ENCODE measurements at regions not wholly inside any gene's neighbourhood (a gene's known extent, or its start where the extent isn't known, plus 50 kb on each side); places are given as distances from the start of the nearest gene placed in this dataset.
A peak's percentile ranks its signal among the peaks of the same experiment; 100 is the strongest.

DNA sequence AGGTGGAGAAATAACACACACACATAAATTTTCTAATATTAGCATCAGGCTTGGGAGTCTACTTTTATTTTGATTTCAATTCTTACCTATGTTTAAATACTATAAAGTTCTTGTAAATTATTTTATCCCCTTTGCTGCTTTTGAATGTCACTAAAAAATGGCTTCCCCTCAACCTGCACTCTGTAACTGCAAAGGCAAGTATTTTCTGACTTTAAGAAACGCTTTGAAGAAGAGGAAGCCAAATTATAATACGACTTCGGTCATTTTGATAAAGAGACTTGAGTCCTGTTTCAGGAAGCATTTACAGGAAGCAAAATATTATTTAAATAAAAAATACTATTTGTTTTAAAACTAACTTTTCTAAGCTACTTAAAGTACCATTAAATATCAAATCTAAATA is 627.7 kb upstream of the AGTR1 start:
- Histone ChIP-seq H3K27me3 (ENCODE audit: control insufficient read depth, insufficient read depth, low read length) (no peaks in the 10 kb centered on the region), H3K36me3 (ENCODE audit: control insufficient read depth, insufficient read depth, low read length) (no peaks in the 10 kb centered on the region), H3K4me3 (ENCODE audit: low read depth, low read length) (no peak overlapping the region)
- FAIRE-seq = no peak
- DNase-seq (ENCODE audit: low read depth) = no peak
- TF ChIP-seq CTCF (IDR thresholded peaks at IDR 0.05; ENCODE audit: insufficient read depth, low read length, severe bottlenecking) = no peak

GRCh38 chr3:148073721-148074456 is 623.8 kb upstream of the AGTR1 start:
- no peaks in the 10 kb centered on the region for H3K27me3 ChIP-seq (ENCODE audit: control insufficient read depth, insufficient read depth, low read length)
- DNase-seq (ENCODE audit: low read depth) (no peak), FAIRE-seq (no peak)
- H3K4me3 ChIP-seq (ENCODE audit: low read depth, low read length) = no peak overlapping the region
- no peak for TF ChIP-seq CTCF (IDR thresholded peaks at IDR 0.05; ENCODE audit: insufficient read depth, low read length, severe bottlenecking)
- H3K36me3 ChIP-seq (ENCODE audit: control insufficient read depth, insufficient read depth, low read length) = no peaks in the 10 kb centered on the region

GRCh38 chr3:148074946-148075345 is 622.8 kb upstream of the AGTR1 start:
- Histone ChIP-seq H3K27me3 (ENCODE audit: control insufficient read depth, insufficient read depth, low read length) (no peaks in the 10 kb centered on the region), H3K4me3 (ENCODE audit: low read depth, low read length) (no peak overlapping the region), H3K36me3 (ENCODE audit: control insufficient read depth, insufficient read depth, low read length) (no peaks in the 10 kb centered on the region)
- DNase-seq (ENCODE audit: low read depth) (no peak), FAIRE-seq (no peak)
- no peak for TF ChIP-seq CTCF (IDR thresholded peaks at IDR 0.05; ENCODE audit: insufficient read depth, low read length, severe bottlenecking)

DNA sequence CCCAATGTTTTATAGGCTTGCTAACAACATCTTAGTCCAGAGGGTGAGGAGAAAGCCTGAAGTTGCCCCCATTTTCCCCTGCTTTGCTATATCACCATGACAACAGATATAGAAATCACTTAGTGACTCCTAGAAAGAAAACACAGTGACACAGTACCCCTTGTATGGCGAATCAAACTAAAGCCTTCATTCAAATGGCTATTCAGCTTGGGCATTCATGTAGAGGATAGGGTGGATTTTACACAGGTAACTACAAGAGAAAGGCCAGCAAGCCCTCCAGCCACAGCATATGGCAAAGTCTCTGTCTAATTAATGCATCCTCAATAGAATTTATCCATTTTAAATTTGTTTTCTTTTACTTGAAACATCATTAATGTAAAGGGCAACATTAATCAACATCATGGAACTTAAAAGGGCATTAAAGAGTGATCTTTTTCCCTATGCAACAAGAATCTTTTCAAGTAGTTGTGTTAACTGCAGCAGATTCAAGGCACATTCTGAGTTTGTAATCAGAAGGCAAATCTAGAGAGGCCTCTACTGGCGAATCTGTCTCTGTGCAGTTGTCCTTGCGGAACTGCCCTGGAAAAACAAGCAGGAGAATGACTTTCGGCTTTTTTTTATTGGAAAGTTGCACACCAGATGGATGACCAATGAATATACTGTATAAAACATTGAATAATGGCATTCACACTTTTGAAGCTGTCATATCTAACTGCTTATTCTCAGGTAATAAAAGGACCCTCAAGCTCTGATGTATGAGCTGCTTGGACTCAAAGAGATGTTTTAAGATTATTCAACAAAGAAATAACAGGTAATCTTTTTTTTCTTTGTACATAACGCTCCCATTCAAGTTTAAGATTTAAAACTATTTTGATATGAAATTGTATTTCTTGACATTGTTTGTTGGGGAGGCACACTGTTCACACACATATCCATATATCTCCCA is 621.7 kb upstream of the AGTR1 start:
- Histone ChIP-seq H3K4me3 (ENCODE audit: low read depth, low read length) (no peak overlapping the region), H3K27me3 (ENCODE audit: control insufficient read depth, insufficient read depth, low read length) (no peaks in the 10 kb centered on the region), H3K36me3 (ENCODE audit: control insufficient read depth, insufficient read depth, low read length) (no peaks in the 10 kb centered on the region)
- peak; percentile 58 for TF ChIP-seq CTCF (IDR thresholded peaks at IDR 0.05; ENCODE audit: insufficient read depth, low read length, severe bottlenecking)
- FAIRE-seq (no peak), DNase-seq (ENCODE audit: low read depth) (peak; percentile 37)

DNA sequence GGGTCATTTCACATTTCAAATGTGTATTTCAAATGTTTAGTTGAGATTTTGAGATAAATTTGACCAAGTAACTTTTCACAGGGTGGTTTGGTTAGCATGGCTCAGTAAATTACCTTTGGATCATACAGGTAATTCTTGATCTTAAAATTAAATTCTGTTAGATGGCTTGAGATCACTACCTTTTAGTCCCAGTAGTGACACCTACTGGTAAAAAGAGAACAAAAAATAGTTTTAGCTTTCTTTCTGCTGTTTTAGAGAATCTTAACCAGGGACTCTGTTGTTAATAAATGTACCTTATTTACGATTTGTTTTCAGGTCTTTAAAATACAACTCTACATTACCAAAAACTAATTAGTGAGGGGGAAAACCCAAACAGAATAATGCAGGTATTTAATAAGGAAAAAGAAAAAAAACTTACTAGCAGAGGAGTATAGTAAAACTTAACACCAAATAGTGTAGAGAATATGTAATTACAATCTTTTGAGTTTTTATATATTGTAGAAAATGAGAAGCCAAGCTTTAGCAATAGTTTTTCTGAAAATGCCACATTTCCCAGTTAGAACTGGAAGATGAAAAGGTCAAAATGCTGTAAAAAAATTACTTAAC is 620.3 kb upstream of the AGTR1 start:
- TF ChIP-seq CTCF (IDR thresholded peaks at IDR 0.05; ENCODE audit: insufficient read depth, low read length, severe bottlenecking) = peak; percentile 33
- FAIRE-seq (no peak), DNase-seq (ENCODE audit: low read depth) (peak; percentile 37)
- Histone ChIP-seq H3K27me3 (ENCODE audit: control insufficient read depth, insufficient read depth, low read length) (no peaks in the 10 kb centered on the region), H3K36me3 (ENCODE audit: control insufficient read depth, insufficient read depth, low read length) (no peaks in the 10 kb centered on the region), H3K4me3 (ENCODE audit: low read depth, low read length) (no peak overlapping the region)
